Glomerular visceral epithelial cell (primary cell): ENCODE measurements at regions not wholly inside any gene's neighbourhood (a gene's known extent, or its start where the extent isn't known, plus 50 kb on each side); places are given as distances from the start of the nearest gene placed in this dataset.

Experiments
- DNase-seq: peaks from one replicate; pipeline ENCODE4 v3.0.0-alpha.2; 2016; ENCODE audit errors: extremely low spot score

DNA sequence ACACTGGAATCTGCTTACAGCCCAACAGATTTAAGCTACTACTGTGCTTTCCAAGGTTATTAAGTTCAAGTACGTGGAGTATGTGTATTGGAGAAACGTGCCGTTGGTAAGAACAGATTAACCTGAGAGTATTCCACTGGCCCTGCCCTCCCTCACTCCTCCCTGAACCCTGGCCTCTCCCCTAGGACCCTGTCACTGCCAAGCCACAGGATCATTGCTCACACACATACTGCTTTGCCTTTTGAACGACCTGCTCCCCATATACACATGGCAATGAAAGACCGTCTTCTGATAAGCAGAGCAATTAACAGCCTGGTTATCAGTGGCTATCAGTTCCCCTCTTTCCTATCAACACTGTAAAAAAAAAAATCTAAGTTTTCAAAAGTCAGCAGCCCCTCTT lies 458.9 kb upstream of the DYNLRB2 start:
- no peak for DNase-seq

DNA sequence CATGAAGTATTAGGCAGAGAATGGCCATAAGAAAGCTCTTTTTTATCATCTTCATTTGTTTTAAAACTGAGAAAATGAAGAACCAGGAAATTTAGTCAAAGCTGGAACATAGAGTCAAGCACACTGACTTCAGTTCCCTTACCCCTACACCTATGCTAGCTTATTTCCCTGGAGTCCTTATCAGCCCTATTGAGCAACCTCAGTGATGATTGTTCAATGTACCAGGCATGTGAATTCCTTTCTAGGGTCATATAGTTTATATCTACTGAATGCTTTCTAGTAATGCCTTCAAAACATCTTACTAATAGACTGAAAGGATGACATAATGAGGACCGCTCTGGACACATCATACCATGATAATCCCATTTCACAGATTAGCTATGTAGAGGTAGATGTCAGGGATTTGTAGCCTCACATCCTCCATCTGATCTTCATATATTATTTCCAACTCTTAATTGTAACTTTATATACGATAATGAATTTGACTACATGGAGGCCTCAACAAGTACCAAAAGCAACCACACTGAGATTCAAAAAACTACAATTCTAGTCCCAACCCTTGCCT lies 460.4 kb upstream of the DYNLRB2 start:
- DNase-seq = no peak

DNA sequence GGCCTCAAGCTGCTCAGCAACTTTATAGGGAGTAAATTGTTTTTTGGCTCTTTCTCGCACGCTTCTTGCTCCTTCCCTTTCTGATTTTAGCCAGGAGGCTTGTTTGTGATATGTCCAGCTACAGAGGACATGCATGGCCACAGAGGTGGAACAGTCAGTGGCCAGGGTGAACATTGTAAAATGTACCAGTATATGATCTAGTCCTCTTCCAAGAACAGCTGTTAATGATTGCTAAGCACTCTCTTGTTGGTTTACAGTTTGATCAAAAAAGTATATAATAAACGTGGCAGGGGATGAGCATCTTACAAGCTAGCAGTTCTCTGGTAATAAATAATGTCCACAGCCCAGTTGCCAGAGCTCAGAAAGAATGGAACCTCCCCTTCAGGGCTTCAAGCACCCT lies 461.7 kb upstream of the DYNLRB2 start:
- DNase-seq = peak; percentile 2

DNA sequence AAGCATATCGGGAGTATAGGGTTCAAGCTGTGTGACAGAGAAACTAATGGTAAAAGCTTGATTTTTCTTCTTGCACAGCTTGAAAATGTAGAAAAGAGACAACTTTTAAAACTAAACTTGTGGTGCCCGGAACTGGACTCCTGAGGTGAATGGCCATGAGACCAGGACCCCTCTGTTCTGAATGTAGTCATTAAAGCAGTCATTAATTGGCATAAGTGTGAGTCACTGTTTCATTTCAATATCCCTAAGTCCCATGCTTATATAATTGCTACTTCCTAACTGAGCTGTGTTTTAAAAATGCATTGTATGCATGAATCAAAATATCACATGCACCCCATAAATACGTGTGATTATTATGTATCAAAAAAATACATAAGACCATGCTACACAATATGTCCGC lies 463.1 kb upstream of the DYNLRB2 start:
- no peak for DNase-seq

DNA sequence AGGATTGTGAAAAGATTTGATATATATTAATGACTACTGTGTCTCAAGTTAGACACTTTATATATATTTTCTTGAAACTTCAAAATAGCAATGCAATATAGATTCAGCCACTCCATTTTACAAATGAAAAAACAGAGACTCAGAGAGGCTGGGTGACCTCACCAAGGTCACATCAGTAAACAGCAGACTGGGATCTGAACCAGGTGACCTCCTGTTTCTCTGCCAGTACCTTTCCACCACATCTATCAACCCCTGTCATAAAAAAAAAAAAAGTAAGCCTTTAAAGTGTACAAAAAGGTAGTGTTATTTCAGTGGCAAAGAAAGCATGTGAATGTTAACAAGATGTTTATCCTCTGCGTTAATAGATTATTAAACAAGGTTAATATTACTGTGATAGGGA lies 466.5 kb upstream of the DYNLRB2 start:
- no peak for DNase-seq

DNA sequence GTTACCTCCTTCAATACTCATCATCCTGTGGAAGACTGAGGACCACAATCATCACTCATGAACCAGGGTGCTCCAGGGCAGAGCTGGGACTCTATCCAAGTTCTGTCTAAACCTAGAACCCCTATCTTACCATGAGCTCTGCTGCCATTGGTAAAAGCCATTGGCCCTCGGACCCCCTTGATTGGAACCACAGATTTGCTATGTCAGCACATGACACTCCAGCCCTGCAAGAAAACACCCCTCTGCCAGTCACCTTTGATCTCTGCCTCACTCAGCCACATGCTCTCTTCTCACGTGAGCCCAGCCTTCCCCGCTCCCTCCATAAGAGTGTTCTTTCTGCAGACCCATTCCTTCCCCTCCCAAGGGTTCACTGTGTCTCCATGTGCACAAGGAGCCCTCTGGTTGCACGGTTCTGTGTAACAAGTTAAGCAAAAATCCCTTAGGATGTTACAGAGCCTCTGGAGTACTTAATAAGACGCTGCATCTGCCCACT lies 468.8 kb upstream of the DYNLRB2 start:
- DNase-seq = no peak

DNA sequence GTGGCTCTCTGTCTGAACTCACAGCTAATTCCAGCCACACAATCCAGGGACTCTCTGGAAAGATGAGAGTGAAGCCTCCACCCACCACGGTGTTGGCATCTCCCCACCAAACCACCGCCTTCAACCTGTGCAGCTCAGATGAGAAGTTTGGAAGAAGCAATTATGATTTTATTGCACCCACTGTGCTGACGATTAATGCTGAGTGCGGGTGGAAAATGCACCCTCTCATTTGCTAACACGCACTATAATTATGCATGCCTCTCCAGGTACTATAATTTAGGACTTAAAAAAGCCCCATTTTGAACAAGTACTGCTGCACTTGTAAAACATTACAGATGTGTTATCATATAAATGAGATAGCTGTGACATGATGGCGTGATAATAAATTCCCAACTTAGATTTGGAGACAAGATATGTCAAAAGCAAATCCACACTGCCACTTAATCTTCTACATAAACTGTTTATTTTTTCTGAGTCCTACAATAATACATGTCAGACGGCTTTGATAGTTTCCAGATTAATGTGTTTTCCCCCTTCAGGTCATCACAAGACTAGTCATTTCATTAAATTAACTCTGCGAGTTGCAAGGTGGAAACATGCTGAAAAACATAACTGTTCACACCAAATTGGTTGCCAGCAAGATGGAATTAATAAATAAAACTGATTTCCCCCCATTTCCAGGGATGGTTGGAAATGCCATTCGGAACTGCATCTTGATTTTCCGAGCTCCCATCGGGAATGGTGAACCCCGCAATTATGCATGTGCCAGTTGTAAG lies 466.5 kb upstream of the MAF start:
- no peak for DNase-seq

DNA sequence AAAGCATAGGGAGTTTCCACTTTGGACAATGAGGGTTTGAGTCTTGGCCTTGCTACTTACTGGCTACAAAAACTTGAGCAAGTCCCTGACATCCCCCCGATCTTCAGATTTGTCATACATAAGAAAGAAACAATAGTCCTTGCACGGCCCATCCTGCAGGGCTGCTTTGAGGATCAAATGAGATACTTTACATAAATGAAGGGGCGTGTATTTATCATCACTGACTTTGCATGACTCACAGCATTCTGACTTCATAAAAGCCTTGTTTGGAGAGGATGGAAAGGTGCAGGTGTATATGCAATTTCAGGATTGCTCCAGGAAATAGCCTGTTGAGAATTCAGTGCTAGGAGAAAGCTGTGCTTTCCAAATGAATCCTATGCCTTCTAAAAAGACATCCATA lies 465.0 kb upstream of the MAF start:
- DNase-seq = no peak

DNA sequence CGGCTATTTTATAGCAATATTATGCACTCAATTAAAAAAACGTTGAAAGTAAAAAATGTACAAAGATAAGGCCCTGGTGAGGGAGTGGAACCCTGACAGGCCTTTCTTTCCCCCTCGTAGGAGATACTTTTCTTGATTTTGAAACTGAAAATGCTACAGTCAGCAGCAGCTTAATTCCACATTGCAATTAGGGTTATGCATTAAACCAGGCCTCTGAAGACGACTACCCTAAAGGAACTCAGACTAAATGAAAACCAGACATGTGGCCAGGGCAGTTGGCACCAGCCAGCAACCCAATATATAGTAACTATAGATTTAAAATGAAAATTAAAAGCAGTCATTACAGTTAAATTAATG lies 463.2 kb upstream of the MAF start:
- no peak for DNase-seq

DNA sequence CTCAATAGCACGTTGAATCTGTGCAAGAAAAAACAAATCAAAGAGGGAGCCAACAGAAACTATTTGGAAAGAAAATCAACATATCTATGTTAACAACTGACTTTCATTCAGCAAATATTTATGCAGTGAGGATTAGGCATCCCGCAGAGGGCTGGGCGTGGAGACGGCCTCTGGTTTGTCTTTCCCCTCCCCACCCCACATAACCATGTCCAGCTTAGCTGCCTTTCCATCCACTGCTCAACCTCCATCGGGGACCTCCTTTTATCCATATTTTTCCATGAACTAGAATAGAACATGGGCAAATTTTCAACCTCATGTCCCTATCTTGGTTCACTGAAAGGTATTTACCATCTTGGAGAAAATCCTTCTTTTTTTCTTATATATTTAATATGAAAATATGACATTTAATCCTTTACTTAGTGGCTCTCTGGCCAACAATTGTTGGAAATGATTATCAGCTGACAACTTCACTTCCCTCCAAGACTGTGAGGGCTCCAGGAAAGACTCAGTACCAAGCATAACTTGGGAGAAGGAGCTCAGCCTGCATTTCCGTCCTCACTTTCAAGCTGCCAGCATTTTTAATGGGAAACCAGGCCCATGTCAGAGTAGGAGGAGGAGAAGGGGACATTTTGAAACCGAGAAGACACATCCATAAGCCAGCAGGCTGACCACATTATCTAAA lies 462.6 kb upstream of the MAF start:
- DNase-seq = no peak

DNA sequence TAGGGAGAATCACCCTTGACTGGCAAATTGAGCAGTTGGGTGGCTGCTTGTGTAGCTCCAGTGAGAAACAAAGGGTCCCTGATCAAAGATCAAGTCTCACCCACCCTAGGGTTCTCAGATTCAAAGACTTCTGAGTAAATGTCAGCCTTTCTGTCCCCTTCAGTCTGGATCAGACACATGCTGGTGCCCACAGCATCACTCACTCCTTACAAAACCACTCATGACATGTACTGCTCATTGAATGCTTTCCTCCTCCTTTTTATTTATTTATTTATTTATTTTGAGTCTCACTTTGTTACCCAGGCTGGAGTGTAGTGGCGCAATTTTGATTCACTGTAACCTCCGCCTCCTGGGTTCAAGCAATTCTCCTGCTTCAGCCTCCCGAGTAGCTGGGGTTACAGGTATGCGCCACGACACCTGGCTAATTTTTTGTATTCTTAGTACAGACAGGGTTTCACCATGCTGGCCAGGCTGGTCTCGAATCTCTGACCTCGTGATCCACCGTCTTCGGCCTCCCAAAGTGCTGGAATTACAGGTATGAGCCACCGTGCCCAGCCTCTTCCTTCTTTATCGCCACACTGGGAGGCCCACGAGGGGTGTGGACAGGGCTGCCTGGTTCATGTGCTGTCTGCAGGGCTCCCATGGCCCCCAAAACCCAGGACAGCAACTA lies 462.0 kb upstream of the MAF start:
- DNase-seq = no peak

DNA sequence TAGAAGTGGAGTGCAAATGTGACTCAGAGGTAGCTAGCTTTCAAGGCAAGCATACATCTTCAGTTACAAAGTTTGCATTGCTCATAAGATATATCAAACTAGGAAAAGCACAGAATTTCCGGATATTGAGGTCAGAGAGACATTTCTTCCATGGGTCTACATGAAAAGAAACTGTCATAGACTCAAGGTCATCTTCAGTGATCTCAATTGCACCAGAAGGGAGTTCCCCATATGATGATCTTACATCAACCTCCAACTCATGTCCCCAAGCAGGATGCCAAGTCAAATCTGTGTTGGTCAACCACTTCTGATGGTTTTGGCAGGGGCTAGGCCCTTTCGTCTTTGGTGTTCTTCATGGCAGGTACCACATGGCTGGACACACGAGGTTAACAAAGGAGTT lies 459.9 kb upstream of the MAF start:
- DNase-seq = no peak

DNA sequence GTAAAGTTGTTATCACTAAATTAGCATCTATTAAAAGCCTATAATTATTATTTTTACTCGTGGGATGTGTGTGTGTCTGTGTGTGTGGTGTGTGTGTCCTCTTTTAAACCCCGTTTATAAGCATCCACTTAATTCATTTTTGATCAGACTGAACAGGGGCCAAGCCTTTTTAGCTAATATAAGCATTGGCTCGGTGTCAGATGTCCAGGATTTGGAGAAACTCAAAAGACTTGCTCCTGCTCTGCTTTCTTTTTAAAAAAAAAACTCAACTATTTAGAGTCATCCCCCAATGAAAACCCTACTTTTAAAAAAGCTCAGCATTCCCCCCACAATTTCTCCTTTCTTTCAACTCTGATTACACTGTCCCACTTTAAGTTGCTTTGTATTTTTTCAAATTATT lies 459.3 kb upstream of the MAF start:
- no peak for DNase-seq

DNA sequence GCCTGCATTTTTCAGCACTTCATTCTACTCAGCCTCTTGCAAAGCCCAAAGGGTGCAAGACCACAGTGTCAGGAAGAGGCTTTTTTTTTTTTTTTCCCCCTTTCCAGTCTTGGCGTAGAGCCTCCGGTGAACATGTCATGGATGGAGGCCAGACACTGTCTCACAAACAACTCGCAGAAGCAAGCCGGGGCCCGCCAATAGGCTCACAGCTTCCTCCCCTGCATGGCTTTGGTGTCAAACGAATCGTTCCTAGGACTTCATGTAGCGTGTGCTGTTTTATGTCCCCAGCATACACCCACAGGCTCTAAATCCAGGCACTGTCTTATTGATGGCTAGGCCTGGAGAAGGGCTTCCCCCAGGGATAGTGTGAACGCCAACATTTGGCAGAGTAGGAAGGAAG lies 457.7 kb upstream of the MAF start:
- DNase-seq = no peak

DNA sequence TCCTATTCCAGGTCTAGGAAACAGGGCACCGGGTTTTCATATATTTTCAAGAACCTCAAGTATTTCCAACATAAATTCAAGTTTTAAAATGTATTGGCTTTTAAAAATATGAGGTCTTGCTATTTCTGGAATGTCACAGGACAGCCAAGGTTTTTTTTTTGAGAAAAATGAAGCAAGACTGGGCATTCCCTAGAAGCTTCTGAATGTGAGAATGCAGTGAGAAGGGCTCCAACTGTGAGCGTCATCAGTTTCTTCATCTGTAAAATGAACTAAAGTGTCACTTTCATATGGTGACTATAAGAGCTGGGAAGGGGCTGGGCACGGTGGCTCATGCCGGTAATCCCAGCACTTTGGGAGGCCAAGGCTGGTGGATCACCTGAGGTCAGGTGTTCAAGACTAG lies 455.8 kb upstream of the MAF start:
- no peak for DNase-seq

DNA sequence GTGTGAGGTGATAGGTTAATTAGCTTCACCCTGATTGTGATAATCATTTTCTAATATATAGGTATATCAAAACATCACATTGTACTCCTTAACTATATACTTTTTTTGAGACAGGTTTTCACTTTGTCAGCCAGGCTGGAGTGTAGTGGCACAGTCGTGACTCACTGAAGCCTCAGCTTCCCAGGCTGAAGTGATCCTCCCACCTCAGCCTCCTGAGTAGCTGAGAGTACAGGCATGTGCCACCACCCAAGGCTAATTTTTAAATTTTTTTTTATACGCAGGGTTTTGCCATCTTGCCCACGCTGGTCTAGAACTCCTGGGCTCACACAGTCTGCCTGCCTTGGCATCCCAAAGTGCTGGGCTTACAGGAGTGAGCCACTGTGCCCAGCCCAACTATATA lies 455.3 kb upstream of the MAF start:
- DNase-seq = no peak

DNA sequence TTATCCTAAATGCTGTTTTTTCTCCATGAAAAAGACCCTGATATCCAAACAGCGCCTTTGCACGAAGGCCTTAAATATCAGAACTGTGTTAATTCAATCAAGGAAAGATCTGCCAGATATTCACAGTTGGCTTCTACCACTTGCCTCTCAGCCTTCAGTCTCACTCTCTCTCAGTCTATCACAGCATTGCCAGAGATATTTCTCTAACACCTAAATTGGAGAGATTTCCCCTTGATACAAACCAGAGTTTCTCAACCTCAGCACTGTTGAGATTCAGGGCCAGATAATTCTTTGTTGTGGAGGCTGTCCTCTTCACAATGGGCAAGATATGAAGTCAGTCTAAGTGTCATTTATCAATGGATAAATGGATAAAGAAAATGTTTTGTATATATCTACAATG lies 454.1 kb upstream of the MAF start:
- no peak for DNase-seq

DNA sequence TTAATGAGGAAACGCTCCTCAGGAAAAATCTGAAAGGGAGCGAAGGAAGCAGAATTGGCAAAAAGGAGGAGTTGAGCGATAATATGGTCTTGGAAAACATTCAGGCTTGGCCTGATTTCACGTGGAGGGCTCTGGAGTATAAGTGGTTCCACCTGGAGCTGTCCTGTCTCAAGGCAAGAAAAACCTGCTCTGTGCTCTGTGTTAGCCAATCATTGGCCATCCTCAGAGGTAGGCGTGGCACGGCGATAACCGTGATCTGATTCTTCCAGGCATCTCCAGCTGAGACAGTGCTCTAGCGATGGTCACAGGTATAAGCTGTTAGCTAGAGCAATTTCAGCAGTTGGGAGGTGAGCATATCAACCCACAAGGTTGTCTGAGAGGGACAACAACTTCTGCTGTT lies 450.5 kb upstream of the MAF start:
- no peak for DNase-seq

DNA sequence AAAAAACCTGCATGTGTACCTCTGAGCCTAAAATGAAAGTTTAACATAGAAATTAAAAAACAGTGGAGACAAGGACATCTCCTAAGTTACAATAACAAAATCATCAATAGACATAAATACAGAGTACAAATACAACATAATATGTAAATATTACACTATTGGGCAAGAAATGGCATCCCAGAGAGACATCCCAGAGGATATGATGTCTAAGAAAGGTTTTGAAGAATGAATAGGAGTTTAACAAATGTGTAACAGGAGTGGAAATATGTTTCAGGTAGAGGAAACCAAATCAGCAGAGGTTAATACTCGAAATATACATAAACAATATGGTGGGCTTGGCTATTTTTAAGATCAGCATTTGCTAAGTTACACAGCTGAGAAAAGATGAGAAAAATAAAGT lies 447.7 kb upstream of the MAF start:
- DNase-seq = no peak

DNA sequence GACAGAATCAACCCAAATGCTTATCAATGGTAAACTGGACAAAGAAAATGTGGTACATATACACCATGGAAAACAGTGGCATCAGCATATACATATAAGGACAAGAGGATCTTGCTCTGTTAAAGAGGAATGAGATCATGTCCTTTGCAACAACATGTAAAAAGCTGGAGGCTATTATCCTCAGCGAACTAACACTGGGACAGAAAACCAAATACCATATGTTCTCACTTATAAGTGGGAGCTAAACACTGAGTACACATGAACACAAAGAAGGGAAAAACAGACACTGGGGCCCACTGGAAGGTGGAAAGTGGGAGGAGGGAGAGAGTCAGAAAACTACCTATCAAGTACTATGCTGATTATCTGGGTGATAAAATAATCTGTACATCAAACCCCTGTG lies 447.3 kb upstream of the MAF start:
- no peak for DNase-seq

DNA sequence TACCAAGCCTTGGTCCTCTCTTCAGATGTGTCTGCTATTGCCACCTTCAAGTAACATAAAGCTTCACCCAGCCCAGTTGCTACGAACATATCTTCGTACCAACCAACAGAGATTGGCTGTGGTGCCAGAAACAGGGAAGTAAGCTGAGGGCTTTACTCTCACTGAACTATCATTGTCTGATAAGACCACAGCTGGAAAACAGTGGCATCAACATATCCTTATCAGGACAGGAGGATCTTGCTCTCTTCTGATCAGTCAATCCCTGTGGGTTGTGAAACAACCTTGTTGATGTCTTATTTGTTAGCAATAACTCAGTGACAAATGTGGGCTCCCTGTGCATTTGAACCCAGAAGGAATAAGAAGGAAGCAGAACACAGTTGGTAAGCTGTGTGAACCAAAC lies 446.3 kb upstream of the MAF start:
- no peak for DNase-seq

DNA sequence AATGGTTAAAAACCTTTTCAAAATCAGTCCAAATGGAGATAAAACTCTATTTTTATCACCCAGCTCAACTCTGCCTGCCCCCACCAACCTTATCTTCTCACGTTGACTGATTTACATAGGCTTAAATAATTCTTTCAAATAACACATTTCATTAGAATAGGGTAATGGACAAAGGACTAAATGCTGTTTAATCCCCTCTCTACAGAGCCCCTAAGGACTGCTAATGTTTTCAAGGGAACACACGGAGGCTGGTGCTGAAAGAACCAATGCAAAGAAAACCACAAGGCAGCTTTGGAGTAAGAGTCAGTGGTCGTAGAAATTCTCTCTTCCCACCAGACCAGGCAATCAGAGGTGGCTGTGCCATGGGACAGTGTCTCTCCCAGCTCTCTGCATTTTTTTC lies 445.7 kb upstream of the MAF start:
- DNase-seq = no peak

DNA sequence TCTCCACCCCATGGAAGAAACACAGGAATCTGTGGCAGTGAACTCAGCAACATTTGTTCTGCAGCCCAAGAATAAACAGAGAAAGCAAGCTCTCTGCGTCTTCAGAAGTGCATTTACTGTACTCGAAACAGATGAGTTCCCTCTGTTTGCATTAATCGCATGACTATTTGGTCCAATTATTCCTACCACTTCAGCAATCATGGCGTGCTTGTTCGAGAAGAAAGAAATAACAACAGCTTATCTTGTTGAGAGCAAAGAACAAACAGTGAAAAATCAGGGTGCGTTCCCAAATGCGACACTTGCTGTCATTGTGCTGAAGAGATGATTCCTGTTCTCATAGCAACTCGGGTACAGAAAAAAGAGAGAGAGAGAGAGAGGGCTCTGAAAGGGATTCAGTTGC lies 445.3 kb upstream of the MAF start:
- no peak for DNase-seq
